HL-60 (cell line): ENCODE measurements at regions not wholly inside any gene's neighbourhood (a gene's known extent, or its start where the extent isn't known, plus 50 kb on each side); places are given as distances from the start of the nearest gene placed in this dataset.

Experiments
- DNase-seq, 2 experiments: peaks; one replicate each; pipeline ENCODE4 v3.0.0-alpha.2; 2010 to 2020; ENCODE audit warnings: low read depth in 1 of 2, low spot score in 1 of 2
- H3K27ac ChIP-seq: fragments of 250-450 bp; sonication (Bioruptor Pico); replicated peaks from 2 replicates; pipeline ENCODE4 v1.5.1; 2020; ENCODE audit warnings: mild to moderate bottlenecking, moderate library complexity
- H3K27me3 ChIP-seq: fragments of 250-450 bp; sonication (Bioruptor Pico); 2 replicates; pipeline ENCODE4 v1.5.1; 2021; ENCODE audit warnings: mild to moderate bottlenecking, moderate library complexity; ENCODE audit not compliant: insufficient read depth, poor library complexity, severe bottlenecking
- H3K4me3 ChIP-seq: replicated peaks from 2 replicates; pipeline ENCODE4 v1.5.1; 2011; ENCODE audit warnings: mild to moderate bottlenecking, control low read depth, low read length; ENCODE audit not compliant: insufficient read depth
- CTCF ChIP-seq: IDR thresholded peaks from one replicate; pipeline ENCODE4 v1.5.1; 2011; ENCODE audit warnings: low read length, control low read depth, inconsistent platforms; ENCODE audit not compliant: insufficient read depth
- GABPA ChIP-seq: IDR thresholded peaks from 2 replicates; pipeline ENCODE4 v1.6.1; 2012; ENCODE audit warnings: low read depth
- POLR2AphosphoS5 ChIP-seq: IDR thresholded peaks from 2 replicates; pipeline ENCODE4 v1.6.1; 2012; ENCODE audit warnings: low read depth
- REST ChIP-seq: IDR thresholded peaks from 2 replicates; pipeline ENCODE4 v1.6.1; 2012; ENCODE audit warnings: low read depth; ENCODE audit not compliant: insufficient replicate concordance
- SPI1 ChIP-seq: IDR thresholded peaks from 2 replicates; pipeline ENCODE4 v1.6.1; 2012; ENCODE audit warnings: low read depth, mild to moderate bottlenecking, borderline replicate concordance

- no peak for DNase-seq
- TF ChIP-seq REST = no peak
- TF ChIP-seq POLR2AphosphoS5 = no peak
- no peak for TF ChIP-seq GABPA
- TF ChIP-seq CTCF = no peak
- TF ChIP-seq SPI1 = no peak
- H3K27ac ChIP-seq = no peak overlapping the region
- H3K27me3 ChIP-seq = no peaks in the 10 kb centered on the region
- H3K4me3 ChIP-seq = no peak overlapping the region
Measured at GRCh38 chr17:15031975-15032374, 233.2 kb downstream of the PMP22 start.

GRCh38 chr17:15029469-15029868, 235.7 kb downstream of the PMP22 start:
- TF ChIP-seq SPI1 (no peak), GABPA (no peak), CTCF (no peak), REST (no peak), POLR2AphosphoS5 (no peak)
- no peaks in the 10 kb centered on the region for H3K27me3 ChIP-seq
- H3K27ac ChIP-seq = no peak overlapping the region
- no peak for DNase-seq
- H3K4me3 ChIP-seq = no peak overlapping the region

- Histone ChIP-seq H3K27me3 (no peaks in the 10 kb centered on the region), H3K4me3 (no peak overlapping the region), H3K27ac (no peak overlapping the region)
- no peak for DNase-seq
- no peak for TF ChIP-seq POLR2AphosphoS5
- TF ChIP-seq SPI1 = no peak
- TF ChIP-seq GABPA = no peak
- no peak for TF ChIP-seq REST
- no peak for TF ChIP-seq CTCF
Measured at GRCh38 chr17:15027853-15028252, 237.3 kb downstream of the PMP22 start.
